NAMALWA (cell line): ENCODE measurements at regions not wholly inside any gene's neighbourhood (a gene's known extent, or its start where the extent isn't known, plus 50 kb on each side); places are given as distances from the start of the nearest gene placed in this dataset.

Source experiments
- DNase-seq: peaks from one replicate; pipeline ENCODE4 v3.0.0-alpha.2; 2015; ENCODE audit warnings: low spot score

- no peak for DNase-seq
Measured at GRCh38 chr13:28545583-28546333, 50.8 kb upstream of the FLT1 start.
